Neural cell (in vitro differentiated cells): ENCODE measurements at regions not wholly inside any gene's neighbourhood (a gene's known extent, or its start where the extent isn't known, plus 50 kb on each side); places are given as distances from the start of the nearest gene placed in this dataset.

Experiments used
- EP300 ChIP-seq: fragments of 450-650 bp; conservative IDR thresholded peaks from 2 replicates; pipeline ENCODE4 v1.6.1; 2014; ENCODE audit warnings: antibody characterized with exemption, mild to moderate bottlenecking, moderate library complexity; ENCODE audit not compliant: poor library complexity, severe bottlenecking
- POLR2AphosphoS5 ChIP-seq: IDR thresholded peaks from 2 replicates; pipeline ENCODE4 v1.6.1; 2012
- SMC3 ChIP-seq: fragments of 450-650 bp; conservative IDR thresholded peaks from 2 replicates; pipeline ENCODE4 v1.6.1; 2014; ENCODE audit warnings: antibody characterized with exemption, mild to moderate bottlenecking, moderate library complexity; ENCODE audit not compliant: poor library complexity
- TAF1 ChIP-seq: IDR thresholded peaks from 2 replicates; pipeline ENCODE4 v1.6.1; 2012; ENCODE audit warnings: low read depth
- TF ChIP-seq, protein P1 (sequence below): IDR thresholded peaks from 2 replicates; pipeline ENCODE4 v1.6.1; 2012; ENCODE audit warnings: borderline replicate concordance
- TF ChIP-seq, protein P2 (sequence below): fragments of 450-650 bp; IDR thresholded peaks from 2 replicates; pipeline ENCODE4 v1.5.1; 2014; ENCODE audit warnings: antibody characterized with exemption, mild to moderate bottlenecking, moderate library complexity; ENCODE audit not compliant: poor library complexity, severe bottlenecking

- TF ChIP-seq, protein P1, sequence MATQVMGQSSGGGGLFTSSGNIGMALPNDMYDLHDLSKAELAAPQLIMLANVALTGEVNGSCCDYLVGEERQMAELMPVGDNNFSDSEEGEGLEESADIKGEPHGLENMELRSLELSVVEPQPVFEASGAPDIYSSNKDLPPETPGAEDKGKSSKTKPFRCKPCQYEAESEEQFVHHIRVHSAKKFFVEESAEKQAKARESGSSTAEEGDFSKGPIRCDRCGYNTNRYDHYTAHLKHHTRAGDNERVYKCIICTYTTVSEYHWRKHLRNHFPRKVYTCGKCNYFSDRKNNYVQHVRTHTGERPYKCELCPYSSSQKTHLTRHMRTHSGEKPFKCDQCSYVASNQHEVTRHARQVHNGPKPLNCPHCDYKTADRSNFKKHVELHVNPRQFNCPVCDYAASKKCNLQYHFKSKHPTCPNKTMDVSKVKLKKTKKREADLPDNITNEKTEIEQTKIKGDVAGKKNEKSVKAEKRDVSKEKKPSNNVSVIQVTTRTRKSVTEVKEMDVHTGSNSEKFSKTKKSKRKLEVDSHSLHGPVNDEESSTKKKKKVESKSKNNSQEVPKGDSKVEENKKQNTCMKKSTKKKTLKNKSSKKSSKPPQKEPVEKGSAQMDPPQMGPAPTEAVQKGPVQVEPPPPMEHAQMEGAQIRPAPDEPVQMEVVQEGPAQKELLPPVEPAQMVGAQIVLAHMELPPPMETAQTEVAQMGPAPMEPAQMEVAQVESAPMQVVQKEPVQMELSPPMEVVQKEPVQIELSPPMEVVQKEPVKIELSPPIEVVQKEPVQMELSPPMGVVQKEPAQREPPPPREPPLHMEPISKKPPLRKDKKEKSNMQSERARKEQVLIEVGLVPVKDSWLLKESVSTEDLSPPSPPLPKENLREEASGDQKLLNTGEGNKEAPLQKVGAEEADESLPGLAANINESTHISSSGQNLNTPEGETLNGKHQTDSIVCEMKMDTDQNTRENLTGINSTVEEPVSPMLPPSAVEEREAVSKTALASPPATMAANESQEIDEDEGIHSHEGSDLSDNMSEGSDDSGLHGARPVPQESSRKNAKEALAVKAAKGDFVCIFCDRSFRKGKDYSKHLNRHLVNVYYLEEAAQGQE: no peak
- TF ChIP-seq SMC3 (no peak), POLR2AphosphoS5 (no peak), EP300 (no peak), TAF1 (no peak)
- TF ChIP-seq, protein P2, sequence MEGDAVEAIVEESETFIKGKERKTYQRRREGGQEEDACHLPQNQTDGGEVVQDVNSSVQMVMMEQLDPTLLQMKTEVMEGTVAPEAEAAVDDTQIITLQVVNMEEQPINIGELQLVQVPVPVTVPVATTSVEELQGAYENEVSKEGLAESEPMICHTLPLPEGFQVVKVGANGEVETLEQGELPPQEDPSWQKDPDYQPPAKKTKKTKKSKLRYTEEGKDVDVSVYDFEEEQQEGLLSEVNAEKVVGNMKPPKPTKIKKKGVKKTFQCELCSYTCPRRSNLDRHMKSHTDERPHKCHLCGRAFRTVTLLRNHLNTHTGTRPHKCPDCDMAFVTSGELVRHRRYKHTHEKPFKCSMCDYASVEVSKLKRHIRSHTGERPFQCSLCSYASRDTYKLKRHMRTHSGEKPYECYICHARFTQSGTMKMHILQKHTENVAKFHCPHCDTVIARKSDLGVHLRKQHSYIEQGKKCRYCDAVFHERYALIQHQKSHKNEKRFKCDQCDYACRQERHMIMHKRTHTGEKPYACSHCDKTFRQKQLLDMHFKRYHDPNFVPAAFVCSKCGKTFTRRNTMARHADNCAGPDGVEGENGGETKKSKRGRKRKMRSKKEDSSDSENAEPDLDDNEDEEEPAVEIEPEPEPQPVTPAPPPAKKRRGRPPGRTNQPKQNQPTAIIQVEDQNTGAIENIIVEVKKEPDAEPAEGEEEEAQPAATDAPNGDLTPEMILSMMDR: no peak
Measured at GRCh38 chr21:35716876-35717565, 343.3 kb downstream of the SETD4 start.
